ENCODE measurements at regions not wholly inside any gene's neighbourhood (a gene's known extent, or its start where the extent isn't known, plus 50 kb on each side); places are given as distances from the start of the nearest gene placed in this dataset.
"Not testable (repeated sequence)": the region's sequence is repeated elsewhere in the genome, so short reads cannot be mapped to it uniquely, and the experiment has no call there.

DNA sequence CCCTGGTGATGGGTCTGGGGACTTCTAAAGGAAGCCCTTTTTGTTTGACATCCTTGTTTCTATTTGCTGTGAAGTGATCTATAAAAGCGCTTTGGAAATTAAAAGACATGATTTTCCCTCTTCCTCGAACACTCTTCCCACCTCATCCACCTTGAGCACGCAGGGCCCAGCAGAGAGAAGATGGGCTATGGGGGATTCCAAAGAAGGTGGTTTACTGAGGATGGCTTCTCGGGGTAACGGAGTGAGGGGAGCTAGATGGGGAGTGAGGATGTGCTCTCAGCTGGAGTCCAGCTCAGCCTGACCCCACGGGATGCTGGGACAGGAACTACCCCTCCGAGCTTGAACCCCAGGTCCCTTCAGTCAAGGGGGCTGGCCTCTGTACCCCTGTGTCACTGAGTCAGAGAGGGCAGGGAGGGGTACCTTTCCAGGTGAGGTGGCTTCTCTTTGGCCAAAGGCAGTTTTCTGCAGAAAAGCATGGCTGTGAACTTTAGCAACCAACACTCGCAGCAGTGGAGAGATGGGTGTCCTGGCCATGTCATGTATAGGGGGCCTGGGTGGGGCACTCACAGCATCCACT is 180.7 kb upstream of the SMAD3 start:
- no peak for DNase-seq

DNA sequence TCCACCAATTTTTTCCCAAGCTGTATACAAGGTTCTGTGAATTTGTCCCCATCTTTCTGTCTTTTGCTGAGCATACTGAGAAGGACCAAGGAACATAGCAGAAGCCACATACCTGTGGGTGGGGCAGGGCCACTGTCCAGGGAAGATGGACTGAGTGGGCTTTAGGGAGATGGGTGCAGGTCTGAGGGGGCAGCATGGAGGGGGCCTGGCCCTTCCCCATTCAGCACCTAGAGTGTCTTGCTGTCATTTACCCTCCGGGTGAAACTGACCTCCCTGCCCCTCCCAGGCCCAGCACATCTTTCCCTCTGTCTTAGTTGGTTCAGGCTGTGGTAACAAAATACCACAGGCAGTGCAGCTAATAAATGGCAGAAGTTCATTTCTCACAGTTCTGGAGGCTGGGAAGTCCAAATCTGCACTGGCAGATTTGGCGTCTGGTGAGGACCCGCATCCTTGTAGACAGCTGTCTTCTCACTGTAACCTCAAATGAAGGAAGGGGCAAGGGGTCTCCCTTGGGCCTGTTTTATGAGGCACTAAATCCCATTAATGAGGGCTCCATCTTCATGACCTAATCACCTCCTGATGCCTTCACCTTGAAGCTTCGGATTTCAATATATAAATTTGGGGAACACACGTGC is 180.0 kb upstream of the SMAD3 start:
- DNase-seq, result no peak

DNA sequence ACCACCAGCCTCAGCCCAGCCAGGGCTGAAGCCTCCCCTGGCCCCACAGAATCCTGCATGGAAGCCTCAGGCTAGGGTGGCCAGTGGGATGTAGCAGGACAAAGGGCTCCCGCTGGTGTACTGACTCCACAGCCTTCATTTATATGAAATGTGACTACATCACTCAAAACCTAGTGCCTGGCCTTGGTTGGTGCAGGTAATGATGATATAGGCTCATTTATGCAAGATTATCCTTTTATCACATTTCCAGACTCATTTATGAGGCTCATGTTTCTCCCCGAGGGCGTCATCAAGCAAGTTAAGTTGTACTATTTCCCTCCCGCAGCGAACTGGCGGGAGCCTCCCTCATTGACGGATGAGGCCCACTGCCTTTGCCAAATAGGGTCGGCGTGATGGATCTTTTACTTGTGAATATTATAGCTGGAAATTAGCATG is 179.1 kb upstream of the SMAD3 start:
- DNase-seq, result no peak

DNA sequence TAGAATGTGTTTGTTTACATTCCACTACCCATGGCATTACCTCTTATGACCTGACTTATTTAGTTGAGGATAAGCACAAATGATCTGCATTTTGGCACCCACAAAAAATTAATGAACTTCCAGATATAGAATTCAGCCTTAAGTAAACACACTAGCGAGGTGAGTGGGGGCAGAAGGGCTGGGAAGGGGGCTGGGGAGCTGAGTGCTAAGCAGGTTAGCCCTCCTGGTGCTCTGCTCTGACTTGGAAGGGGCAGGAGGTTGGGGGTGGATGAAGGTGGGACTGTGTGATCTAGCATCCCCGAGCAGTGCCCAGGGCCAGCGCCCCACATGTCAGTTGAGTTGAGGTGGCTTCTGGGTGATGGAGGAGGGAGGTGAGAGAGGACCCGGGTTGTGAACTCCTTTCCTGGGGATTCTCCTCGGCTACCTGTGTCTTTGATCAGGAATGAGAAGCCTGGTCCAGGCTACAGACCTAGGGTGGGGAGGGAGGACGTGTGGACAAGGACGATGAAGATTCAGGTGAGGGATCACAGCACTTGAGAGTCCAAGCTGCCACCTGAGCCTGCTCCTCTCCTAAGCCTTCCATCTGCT is 178.6 kb upstream of the SMAD3 start:
- DNase-seq, result no peak

DNA sequence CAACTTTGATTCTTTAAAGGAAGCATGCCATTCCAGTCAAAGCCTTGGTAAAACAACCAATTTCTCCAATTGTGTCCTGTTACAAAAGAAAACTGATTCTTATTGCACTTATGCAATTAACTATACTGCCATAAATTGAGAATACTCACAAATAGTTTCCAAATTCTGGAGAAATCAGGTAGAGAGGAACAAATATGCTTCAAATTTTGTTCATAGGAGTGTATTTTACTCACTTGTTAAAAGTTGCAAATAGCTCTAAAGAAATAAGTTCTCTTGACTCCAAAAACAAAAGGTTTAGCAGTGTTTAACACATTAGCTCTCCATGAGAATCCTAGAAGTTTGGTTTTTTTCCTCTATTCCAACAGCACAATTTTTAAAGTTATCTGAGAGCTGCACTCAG is 176.1 kb upstream of the SMAD3 start:
- DNase-seq, result not testable (repeated sequence)

DNA sequence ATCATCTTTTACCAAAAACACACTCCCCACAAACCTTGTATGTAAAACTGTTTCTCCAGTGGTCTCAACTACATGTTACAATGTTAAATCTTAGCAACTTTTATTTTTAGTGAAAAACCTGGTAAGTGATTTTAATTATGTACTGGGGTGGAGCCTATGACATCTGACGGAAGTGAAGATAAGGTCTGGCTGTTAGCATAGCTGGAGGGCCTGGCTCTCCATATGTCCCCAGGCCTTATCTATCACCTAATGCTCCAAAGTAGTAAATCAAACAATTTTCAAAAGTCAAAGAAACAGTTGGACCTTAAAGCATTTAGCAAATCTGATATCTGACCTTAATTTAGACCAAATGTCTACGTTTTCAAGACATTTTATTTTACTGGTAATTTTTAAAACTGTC is 173.6 kb upstream of the SMAD3 start:
- DNase-seq, result no peak

DNA sequence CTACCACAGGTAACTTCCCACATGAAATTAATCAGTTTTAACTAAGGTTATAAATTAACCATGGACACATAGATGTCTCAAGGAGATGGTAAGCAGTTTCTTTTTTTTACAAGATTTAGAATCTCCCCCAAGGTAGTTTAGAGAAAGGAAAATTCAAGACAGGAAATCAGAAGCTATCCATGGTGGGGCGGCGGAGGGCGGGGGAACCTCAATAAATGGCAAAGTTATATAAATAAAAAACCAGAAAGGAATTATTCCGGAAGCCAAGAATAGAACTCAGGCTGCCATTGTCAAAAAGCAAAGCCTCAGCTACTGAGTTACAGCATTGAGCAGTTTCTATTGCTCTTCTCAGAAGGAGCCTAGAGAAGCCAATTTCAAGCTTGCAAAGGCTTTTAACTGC is 172.1 kb upstream of the SMAD3 start:
- no peak for DNase-seq

DNA sequence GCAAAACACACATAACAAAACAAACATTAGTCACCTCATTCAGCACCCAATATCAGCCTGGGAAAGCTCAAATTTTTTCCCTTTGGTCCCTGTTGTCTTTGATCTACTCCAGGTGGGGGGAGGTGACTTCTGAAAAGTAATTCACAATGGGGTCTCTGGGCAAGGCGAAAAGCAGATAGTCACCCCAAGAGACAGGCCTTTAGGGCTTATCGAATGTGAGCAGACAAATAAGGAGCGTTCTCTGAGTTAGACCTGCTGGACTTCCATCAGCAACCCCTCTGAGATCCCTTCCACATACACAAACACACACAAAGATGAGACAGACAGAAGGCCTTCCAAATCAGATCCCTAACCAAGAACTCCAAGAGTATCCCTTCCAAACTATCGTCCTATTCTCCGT is 171.0 kb upstream of the SMAD3 start:
- DNase-seq, result no peak

DNA sequence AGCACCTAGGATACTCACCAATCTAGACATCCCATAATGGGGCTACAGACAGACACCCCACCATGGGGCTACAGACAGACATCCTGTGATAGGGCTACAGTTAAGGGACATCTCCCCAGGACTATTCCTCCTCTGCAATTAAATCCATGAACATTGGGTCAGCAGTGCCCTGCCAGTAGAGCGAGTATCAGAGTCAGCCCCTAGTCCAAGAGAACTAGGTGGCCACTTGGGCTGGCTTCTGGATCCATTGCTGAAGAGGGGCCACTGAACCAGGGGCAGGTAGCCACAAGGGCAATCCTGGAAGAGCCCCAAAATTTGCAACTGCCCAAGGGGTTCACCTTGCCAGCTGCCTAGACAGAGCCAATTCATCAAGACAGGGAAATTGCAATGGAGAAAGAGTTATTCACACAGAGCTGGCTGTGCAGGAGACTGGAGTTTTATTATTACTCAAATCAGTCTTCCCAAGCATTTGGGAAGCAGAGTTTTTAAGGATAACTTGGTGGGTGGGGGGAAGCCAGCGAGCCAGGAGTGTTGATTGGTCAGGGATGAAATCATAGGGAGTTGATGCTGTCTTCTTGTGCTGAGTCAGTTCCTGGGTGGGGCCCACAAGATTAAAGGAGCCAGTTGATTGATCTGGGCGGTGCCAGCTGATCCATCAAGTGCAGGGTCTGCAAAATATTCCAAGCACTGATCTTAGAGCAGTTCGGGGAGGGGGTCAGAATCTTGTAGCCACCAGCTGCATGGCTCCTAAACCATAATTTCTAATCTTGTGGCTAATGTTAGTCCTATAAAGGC is 170.2 kb upstream of the SMAD3 start:
- DNase-seq, result no peak

DNA sequence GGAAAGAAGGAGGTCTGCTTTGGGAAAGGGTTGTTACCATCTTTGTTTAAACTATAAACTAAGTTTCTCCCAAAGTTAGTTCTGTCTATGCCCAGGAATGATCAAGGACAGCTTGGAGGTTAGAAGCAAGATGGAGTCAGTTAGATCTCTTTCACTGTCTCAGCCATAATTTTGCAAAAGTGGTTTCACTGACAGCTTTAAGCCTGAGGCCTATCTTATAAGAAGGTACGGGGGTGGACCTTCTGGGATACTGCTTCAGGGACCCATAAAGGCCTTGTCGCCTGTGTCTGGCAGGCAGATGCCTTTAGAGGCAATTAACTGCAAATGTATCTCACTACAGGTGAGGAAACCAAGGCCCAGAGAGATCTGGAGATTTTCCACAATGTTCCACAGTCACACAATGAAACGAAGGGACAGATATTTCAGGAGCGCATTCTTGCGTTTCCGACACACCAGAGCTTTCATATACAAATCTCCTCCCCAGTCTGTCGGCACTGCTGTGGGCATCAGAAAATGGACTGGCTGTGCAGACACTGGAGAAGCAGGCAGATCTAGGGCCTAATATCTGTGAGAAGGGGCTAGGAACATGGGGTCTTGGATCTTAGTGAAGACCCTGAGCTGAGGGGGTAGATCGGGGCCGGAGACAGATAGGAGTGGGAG is 169.5 kb upstream of the SMAD3 start:
- no peak for DNase-seq

DNA sequence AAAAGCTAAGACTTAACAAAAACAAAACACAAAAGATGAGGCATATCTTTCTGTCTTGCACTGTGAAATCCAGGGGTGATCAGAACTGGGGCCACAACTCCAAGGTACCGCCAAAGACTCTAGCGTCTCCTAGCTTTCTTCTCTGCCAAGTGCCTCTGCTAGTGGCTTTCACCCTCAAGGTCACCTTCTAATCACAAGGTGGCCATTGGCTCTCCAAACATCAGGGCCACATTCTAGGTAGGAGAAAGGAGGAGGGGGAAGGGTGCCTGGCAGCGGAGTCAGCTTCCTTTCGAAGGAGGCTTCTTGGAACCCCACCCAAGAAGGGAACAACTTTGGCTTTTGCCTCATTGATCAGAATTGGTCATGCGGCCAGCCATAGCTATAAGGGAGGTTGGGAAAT is 168.8 kb upstream of the SMAD3 start:
- DNase-seq, result no peak

DNA sequence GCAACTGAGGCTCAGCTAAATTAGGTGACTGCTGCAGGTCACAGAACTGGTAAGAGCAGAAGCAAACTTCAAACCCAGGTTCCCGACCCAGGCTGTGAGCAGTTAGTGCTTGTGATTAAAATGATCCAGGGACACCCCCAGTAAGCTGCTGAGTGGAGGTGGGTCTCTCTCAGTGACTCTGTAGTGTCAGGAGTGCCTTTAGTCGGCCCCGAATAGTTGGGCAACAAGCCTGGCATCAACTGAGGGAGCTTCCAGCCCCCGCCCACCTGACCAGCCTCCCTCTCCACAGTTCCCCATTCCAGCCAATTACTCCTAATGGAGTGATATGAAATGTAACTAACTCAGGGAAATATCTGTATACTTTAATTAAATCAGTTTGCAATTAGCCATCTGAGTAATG is 168.0 kb upstream of the SMAD3 start:
- no peak for DNase-seq

DNA sequence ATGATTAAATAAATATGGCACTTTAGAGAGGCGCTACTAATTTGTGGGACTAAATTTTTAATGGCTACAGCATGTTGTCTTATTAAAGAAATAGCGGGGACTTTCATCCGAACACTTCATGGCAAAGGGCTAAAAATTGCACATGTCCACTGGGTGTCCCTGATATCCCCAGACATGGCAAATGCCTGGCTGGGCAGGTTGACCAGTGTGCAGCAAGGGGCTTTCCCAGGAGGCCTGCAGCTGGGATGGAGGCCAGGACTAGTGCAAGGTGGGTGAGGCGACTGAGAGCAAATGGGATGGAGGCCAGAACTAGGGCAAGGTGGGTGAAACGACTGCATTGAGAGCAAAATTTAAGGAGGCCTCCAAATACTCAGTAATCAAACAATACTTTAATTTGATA is 167.4 kb upstream of the SMAD3 start:
- DNase-seq, result no peak

DNA sequence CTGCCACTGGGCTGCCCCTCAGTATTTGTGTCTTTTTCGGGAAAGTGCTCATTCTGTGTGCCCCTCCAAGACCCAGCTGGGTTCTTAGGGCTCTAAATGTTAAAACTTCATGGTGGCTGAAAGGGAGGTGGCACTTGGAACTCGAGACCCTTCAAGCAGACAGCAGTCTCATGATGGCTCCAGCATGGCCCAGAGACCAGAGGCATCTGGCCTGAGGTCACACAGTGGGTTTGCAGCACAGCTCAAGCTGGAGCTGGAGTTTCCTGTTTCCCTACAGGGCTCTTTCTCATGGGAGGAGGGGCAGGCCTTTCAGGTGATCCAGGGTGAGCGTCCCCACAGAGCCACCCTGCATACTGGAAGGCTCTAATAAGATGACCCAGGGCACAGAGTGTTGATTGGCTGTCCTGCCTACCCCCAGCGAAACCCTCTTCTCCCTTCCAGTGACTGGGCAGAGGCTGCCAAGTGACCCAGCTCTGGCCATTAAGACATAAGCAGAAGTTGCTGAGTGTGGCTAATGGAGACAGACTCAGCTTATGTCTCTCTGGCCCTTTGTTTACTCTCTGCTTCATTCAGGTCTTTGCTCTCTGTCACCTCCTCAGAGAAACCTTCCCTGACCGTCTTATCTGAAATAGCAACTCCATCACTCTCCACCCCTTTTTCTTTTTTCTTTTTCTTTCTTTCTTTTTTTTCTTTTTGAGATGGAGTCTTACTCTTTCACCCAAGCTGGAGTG is 166.6 kb upstream of the SMAD3 start:
- no peak for DNase-seq

DNA sequence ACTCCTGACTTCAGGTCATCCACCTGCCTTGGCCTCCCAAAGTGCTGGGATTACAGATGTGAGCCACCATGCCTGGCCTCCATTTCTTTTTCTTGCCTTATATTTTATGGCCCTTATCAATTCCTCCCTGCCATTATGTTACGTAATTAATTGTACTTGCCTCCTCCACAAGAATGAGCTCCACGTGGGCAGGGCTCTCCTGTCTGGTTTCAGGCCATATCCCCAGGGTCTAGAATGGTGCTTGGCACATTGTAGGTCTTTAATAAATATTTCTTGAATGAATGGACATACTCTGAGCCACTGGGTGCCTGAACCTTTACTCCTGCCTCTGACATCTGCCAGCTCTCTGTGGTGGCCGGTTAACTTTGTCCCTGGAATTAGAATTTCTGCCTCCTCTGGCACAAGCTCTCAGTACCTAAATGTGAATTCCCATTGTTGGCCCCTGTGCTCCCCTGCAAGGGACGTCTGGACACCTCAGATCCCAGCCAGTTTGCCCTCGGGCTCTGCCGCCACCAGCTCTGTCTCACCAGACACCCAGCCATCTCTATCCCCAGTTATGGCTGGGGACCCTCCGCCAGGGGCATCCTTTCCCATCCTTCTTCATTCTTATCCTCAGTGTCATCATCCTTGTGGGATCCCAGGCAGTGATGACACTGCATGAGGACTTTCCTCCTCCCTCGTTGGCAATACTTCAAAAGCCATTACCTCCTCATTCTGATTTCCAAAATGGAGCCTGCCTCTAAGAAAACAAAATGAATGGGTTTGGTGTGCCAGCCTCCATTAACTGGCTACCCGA is 165.6 kb upstream of the SMAD3 start:
- no peak for DNase-seq

DNA sequence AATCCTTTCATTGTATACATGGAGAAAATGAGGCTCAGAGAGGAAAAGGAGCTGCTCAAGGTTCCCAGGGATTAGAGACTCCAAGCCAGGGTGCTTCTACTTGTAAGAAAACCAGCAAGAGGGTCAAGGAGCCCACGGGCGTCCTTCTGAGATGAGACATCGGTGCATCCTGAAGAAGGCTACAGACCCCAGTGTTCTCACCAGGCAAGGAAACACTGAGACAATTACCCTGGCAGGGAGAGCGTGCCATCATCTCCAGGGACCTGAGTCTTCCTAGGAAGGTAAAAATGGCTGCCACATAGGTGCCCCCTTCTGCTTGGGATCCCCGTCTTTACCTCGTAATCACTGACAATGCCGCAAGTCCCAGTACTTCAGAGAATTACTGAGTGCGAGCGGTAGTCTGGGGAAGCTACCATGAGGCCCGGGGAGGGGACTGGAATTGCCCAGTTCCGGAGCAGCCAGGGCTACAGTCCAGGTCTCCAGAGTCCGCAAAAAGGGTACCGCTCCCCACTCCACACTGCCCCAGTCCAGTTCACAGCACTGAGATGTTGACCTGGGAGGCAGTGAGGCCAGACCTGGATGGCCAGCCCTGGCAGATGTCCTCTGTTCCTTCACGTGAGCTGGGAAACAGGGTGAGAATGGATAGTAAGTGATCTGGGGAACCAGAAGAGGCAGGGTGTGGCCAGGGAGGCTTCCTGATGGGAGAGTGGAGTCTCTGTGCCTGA is 164.7 kb upstream of the SMAD3 start:
- DNase-seq, result no peak

DNA sequence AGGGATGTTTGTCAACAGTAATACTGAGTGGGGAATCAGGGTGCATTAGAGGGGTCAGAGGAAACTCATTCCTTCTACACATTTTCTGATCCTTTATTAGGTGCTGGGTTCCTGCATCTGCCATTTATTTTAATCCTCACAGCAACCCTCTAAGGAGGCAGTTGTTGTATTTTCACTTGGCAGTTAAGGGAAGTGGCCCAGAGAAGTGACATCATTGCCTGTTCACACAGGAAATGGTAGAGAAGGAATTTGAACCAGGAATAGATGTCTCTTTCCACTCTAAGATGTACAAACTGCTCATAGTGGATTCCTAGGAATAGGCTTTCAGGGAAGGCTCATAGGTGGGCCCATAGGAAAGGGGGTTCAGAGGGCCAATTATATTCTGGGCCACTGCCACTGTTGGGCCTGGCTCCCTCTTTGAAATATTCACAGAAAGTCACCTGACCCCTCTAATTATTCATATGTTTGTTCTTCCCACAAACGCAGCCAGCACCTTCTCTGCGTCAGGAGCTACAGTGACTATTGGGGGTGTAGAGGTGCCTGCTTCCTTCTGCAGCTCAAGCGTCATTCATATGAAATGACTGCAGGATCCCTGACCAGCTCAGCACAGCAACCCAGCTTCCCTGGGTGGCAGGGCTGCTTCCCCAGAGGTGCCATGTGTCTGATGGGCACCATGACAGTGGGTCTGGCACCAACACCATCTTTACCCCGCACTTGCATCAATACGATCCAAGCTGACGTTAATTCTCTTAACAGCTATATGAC is 163.9 kb upstream of the SMAD3 start:
- no peak for DNase-seq

DNA sequence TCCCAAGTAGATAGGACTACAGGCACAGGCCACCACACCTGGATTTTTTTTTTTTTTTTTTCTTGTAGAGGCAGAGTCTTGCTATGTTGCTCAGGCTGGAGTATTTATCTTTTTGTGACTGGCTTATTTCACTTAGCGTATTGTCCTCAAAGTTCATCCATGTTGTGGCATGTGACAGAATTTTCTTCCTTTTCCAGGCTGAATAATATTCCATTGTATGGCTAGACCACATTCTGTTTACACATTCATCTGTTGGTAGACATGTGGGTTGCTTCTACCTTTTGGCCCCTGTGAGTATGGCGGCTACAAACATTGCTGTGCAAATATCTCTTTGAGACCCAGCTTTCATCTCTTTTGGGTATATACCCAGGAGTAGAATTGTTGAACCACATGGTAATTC is 160.2 kb upstream of the SMAD3 start:
- DNase-seq, result no peak

DNA sequence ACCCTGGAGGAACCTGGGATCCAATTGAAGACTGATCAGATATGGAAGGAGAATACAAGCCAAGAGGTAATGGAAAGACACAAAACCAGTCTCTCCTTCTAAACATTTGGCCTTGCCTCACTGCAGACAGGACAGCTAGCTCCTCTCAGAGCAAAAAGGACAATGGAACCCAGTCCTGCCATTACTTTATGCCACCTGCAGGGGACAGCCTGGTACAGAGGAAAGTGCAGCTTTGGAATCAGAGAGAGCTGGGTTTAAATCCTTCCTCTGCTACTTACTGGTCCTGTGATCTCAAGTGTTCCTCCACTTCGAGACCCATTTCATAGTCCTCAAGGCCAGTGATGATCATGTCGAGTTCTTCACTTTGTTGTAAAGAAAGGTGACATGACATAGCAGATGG is 159.4 kb upstream of the SMAD3 start:
- no peak for DNase-seq

Measured in CD4-positive, alpha-beta T cell treated with Interleukin-4 for 4 hours (primary cell).